Ammon's horn (tissue), 1 donor: ENCODE measurements at regions not wholly inside any gene's neighbourhood (a gene's known extent, or its start where the extent isn't known, plus 50 kb on each side); places are given as distances from the start of the nearest gene placed in this dataset.

ENCODE experiments used
- DNase-seq: peaks from one replicate; pipeline ENCODE4 v3.0.0-alpha.2; 2016; ENCODE audit warnings: low spot score

- no peak for DNase-seq
These were observed 339.8 kb downstream of the PRDM2 start for GRCh38 chr1:14039582-14040430.

DNA sequence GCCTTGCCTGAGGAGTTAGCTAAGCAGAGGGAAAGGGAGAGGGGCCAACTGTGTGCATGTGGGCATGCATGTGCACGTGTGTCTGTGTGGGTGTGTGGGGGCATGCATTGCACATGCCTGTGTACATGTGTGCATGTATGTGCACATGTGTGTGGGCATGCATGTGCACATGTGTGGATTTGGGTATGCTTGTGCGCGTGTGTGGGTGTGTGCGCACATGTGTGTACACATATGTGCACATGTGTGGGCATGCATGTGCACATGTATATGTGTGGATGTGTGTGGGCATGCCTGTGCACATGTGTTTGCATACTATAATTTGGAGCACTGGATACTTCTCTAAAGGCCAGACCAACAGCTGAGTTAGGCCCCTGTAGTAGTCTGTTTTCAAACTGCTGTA is 350.0 kb downstream of the PRDM2 start:
- no peak for DNase-seq

- DNase-seq, result peak; percentile 51
These were observed 355.6 kb downstream of the PRDM2 start for GRCh38 chr1:14055442-14056223.

- no peak for DNase-seq
These were observed 357.7 kb downstream of the PRDM2 start for GRCh38 chr1:14057640-14058039.

DNA sequence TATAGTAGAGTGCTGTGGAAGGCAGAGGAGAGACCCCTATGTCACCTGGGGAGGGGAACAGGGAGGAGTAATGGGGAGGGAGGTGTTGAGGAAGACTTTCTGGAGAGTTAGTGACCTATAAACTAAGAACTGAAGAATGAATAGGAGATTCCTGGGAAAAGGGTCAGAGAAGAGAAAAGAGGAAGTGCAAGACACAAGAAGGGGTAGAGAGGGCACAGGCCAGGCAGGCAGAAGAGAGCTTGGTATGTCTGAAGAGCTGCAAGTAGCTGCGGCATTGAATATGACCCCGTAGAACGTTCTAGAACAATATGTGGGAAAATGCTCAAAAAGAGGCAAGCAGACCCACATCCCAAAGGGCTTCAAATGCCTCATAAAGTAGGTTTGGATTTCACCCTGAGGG is 361.2 kb downstream of the PRDM2 start:
- DNase-seq, result no peak

- DNase-seq, result no peak
These were observed 361.7 kb downstream of the PRDM2 start for GRCh38 chr1:14061722-14062121.

- DNase-seq, result no peak
These were observed 362.7 kb downstream of the PRDM2 start for GRCh38 chr1:14062669-14063068.

- no peak for DNase-seq
These were observed 364.9 kb downstream of the PRDM2 start for GRCh38 chr1:14064649-14065442.

DNA sequence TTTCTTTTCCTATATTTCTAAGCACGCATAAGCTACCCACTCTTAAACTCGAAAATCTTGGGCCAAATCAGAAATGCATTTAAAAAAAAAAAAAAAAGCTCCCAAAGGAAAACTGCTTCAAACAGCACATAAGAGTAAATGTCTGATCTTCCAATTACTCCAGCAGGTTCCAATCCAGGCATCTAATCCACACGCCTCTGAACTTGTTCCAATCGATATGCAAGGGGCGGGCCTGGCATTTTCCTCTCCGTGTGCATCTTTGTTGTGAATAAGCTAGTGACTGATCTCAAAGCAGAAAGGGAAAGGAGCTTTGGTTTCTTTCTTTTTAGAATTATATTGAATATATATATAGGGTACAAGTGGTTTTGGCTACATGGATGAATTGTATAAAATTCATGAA is 365.5 kb downstream of the PRDM2 start:
- DNase-seq, result no peak

DNA sequence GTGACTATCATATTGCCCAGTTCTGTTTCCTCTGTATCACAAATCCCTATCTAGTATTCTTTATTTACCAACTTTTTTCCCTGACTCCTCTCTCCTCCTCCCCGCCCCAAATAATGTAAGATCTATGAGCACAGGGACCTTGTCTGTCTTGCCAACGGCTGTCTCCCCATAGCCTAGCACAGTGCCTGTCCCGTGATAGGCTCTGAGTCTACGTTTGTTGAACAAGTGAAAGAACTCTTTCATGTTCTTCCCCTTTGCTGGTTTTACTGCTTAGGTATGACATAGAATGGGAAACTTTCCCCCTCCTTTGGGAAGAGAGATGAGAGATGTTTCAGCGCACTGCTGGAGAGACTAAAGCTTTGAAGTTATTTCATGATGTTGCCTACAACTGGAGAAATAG is 367.0 kb downstream of the PRDM2 start:
- no peak for DNase-seq

GRCh38 chr1:14067711-14068110 is 367.7 kb downstream of the PRDM2 start:
- DNase-seq, result peak; percentile 69

DNA sequence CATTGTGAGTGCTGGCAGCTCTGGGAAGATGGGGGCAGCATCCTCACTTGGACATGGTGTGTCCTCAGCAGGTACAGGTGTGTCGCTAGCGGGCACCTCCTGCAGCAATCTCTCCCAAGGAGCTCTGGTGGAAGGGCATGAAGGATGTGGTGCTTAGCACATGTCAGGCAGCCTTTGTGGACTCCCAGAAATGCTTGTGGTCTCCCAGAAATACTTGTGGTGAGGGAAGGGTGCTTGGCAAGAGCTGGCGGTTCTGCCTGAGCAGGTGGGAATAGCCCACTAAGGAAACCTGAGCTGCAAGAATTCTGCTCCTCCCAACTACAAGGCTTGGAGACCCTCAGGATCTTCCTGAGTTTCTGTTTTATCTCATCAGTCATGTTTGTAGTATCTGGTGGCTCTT is 371.6 kb downstream of the PRDM2 start:
- no peak for DNase-seq

GRCh38 chr1:14080653-14081052 is 380.7 kb downstream of the PRDM2 start:
- no peak for DNase-seq

DNA sequence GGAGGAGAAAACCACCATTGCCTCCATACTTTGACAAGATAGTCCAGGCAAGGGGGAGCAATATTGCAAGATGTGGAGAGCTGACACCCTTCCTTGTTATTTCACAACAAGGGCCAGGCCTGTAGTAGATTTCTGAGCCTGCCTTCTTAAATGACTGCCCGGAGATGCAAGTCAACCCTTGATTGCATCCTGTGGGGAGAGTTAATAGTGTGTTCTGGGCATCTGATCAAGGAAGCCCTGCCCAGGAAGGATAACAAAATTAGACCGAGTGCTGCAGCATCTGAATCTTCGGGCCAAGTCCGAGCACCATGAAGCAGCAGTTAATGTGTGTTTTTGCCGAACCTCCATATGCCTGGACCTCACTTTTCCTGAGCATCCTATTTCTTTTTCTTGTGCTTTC is 382.3 kb downstream of the PRDM2 start:
- DNase-seq, result no peak

GRCh38 chr1:14083277-14083676 is 383.3 kb downstream of the PRDM2 start:
- DNase-seq, result no peak

DNA sequence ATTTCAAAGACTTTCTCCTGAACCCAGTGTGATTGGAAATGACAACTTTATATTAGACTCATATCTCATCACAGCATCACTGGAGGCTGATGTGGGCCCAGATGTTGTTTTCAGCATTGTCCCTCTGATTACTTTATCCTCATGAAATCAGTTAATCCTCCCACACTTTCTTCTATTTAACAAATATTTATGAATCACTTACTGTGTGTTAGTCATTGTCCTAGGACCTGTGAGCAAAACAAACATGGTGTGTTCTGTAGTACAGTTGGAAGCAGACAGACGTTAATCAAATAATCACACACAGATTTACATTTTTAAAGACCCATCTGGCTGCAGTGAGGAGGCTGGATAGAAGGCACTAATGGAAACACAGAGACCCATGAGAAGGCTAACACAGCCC is 383.7 kb downstream of the PRDM2 start:
- DNase-seq, result no peak

- no peak for DNase-seq
These were observed 390.1 kb downstream of the PRDM2 start for GRCh38 chr1:14090062-14090461.

- DNase-seq, result no peak
These were observed 390.5 kb downstream of the PRDM2 start for GRCh38 chr1:14090531-14090930.

DNA sequence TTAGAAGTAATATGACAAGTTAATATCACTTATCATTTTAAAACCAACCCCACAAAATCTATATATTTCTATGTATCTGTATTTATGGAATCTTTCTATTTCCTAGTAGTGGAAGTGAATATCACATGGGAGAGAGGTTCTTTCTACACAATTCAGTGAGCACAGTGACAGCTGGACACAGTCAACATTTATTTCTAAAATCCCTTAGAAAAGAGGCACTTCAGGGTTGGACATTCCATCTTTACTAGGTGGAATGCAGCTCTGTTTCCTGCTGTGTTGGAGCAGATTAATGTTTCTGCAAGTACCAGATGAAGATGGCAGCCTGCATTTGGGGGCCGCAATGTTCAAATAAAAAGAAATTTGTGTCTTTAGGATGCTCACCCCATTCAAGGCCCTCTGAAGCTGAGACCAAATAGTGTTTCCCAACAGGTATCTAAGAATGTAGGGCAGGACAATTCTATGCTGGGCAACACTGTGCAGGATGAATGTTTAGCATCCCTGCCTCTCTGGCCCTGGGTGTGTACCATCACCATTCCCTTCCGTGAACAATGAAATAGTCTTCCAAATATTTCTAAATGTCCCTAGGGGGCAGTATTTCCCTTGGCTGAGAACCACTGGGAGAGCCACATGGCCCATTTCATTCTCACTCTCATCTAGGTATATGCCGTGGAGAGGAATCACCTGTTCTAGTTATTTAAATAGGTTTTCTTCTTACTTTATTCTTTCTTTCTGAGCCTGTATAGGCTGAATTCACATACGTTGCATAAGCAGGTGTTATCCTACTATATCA is 394.8 kb downstream of the PRDM2 start:
- no peak for DNase-seq

DNA sequence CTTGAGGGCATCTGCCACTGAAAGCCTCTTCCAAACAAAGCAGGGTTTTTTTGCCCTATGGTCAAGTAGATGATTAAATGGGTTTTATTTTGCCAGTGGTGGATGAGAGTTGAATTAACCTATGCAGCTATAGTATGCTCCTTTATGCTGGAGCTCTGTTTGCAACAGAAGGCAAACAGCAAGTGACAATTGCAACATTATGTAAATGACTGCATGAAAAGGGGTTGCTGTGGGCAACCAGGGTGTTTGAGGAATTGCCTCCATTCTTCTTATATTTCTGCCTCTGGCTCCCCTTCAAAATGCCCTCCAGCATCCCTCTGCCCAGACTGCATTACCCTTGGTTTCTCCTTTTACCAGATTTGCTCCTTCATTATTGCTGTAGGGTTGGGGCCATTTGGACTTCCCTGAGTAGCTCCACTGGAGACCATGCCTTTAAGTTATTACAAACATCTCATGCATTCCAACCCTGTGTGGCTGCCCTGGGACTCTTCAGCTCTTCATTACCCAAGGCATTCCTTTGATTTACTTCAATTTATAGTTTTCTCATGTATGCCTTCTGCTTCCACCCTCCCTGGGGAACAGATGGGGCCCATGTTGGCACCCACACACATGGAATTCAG is 398.4 kb downstream of the PRDM2 start:
- DNase-seq, result no peak

GRCh38 chr1:14100444-14100843 is 400.5 kb downstream of the PRDM2 start:
- no peak for DNase-seq
